ENCODE measurements at regions not wholly inside any gene's neighbourhood (a gene's known extent, or its start where the extent isn't known, plus 50 kb on each side); places are given as distances from the start of the nearest gene placed in this dataset.
"Not testable (repeated sequence)": the region's sequence is repeated elsewhere in the genome, so short reads cannot be mapped to it uniquely, and the experiment has no call there.

DNA sequence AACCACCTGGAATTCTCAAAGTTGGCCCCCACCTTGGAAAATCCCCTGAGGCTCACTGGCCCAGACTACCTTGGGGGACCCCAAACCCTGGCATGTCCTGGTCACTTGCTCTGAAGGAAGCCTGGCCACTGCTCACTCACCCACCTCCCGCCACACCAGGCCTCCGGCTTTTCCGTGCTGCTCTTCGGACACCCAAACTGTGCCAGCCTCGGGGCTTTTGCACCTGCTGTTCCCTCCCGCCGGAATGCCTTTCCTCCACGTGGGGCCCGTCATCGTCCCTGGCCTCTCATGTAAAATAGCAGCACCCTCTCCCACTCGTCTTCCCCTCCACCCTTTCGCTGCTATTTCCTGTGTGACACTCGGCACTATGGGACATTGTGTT is 87.2 kb upstream of the NCOR2 start:
- no peak for DNase-seq (ENCODE audit: low read depth in 2 of 3, low spot score in 2 of 3)

- DNase-seq (ENCODE audit: low read depth in 2 of 3, low spot score in 2 of 3), result peak in 1 of 3 donors; percentile 36
Observed at GRCh38 chr12:124653169-124653931, 85.9 kb upstream of the NCOR2 start.

DNA sequence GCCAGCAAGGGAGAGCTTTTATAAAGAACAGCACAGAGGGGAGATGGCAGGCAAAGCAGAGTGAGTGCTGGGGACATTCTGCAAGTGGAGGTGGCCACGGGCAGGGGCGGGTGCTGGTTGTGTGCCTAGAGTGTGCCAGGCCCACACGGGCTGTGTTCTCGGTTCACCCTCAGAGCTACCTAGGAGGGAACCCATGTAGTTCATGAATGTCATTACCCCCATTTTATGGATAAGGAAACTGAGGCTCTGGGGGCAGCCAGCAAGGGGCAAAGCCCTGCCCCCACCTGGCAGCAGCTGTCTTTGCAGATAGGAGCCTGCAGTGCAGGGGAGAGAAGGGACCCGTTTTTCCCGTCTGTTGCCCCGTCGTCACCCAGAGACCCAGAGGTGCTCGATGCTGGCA is 85.2 kb upstream of the NCOR2 start:
- no peak for DNase-seq (ENCODE audit: low read depth in 2 of 3, low spot score in 2 of 3)

- DNase-seq (ENCODE audit: low read depth in 2 of 3, low spot score in 2 of 3), result no peak
Observed at GRCh38 chr12:124651516-124652273, 84.3 kb upstream of the NCOR2 start.

- DNase-seq (ENCODE audit: low read depth in 2 of 3, low spot score in 2 of 3), result no peak
Observed at GRCh38 chr12:124650912-124651311, 83.5 kb upstream of the NCOR2 start.

- DNase-seq (ENCODE audit: low read depth in 2 of 3, low spot score in 2 of 3), result no peak
Observed at GRCh38 chr12:124648710-124649384, 81.4 kb upstream of the NCOR2 start.

GRCh38 chr12:124647316-124647715 is 79.9 kb upstream of the NCOR2 start:
- DNase-seq (ENCODE audit: low read depth in 2 of 3, low spot score in 2 of 3), result no peak

DNA sequence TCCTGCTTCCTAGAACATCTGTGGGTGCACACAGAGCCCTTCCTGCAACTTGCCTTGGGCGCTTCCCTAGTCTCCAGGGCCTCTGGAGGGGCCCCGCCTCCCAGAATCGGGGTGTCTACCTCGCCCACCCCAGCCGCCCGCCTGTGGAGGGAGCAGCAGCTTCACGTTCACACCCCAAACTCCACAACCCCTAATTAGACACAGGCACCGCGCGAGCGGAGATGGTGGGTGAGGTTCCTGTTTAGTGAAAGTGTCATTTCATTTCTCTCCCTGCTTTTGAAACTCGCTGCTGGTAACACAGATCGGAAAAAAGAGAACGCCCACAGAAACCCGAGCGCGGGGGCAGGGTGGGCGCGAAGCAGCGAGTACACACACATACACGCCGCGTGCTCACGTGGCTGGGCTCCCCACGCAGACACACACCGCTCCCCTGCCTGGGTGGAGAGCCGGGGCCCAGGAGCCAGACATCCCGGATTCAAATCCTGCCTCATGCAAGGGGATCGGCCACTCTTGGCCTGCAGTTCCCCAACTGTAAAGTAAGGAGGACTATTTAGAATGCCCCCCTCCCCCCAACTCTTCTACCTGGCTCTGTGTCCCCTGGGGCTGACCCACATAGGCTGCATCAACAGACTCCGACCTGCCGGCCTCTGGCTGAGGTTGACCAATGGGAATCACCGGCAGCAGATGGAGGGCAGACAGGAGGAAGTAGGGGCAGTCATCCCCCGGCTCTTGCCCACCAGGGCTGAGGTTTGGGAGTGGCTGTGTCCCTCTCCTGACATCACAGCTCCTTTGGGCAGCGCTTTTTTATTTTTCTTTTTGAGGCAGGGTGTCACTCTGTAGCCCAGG is 79.2 kb upstream of the NCOR2 start:
- DNase-seq (ENCODE audit: low read depth in 2 of 3, low spot score in 2 of 3), result peak in 2 of 3 donors; percentile 43 to 78

- DNase-seq (ENCODE audit: low read depth in 2 of 3, low spot score in 2 of 3), result no peak
Observed at GRCh38 chr12:124645530-124646244, 78.3 kb upstream of the NCOR2 start.

- DNase-seq (ENCODE audit: low read depth in 2 of 3, low spot score in 2 of 3), result not testable (repeated sequence)
Observed at GRCh38 chr12:124643768-124644167, 76.4 kb upstream of the NCOR2 start.

- no peak for DNase-seq (ENCODE audit: low read depth in 2 of 3, low spot score in 2 of 3)
Observed at GRCh38 chr12:124642105-124642504, 74.7 kb upstream of the NCOR2 start.

GRCh38 chr12:124641591-124641990 is 74.2 kb upstream of the NCOR2 start:
- no peak for DNase-seq (ENCODE audit: low read depth in 2 of 3, low spot score in 2 of 3)

DNA sequence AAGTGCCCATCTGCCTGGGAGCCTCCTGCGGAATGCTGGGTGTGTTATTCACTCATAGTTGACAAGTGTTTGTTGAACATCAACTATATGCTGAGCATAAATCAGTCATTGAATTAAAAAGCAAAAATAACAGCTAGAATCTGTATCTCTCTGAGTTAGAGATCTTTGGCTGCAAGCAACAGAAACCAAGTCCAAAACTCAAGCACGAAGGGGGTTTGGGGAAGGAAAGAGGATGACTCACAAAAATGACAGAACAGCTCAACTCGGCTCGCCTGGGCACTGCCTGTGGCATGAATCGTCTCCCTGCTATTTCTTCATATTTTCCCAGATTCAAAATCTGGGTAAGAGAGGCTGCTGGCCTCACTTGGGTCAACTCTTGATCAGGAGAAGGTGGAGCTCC is 72.6 kb upstream of the NCOR2 start:
- DNase-seq (ENCODE audit: low read depth in 2 of 3, low spot score in 2 of 3), result peak in 1 of 3 donors; percentile 35

DNA sequence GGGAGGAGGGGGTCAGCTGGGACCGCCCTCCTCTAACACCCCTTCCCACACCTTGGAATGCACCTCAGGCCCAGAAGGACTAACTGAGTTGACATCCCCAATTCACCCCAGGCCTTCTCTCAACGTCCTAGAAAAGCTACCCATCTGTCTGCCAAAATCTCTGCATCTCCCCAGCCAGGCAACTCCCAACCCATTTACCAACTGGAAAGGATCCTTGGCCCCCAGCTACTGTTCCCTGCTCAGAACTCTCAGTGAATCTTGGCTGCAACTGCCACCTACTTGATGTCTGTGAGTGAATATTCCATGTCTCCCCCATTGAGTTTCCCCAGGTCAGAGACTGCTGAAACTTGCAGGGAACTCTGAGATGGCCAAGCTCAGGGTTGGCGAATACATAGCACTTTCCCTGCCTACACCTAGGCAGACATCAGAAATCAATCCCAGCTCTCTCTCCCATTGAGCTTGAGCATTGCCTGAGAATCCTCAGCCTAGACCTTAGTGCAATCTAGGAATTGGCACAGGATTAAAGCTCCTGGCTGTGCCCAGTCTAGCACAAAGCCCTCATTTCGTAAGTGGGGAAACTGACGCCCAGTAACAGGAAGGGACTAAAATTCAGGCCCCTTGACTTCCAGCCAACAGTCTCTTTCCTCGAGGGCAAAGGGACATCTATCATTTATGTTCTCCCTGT is 71.9 kb upstream of the NCOR2 start:
- DNase-seq (ENCODE audit: low read depth in 2 of 3, low spot score in 2 of 3), result no peak

DNA sequence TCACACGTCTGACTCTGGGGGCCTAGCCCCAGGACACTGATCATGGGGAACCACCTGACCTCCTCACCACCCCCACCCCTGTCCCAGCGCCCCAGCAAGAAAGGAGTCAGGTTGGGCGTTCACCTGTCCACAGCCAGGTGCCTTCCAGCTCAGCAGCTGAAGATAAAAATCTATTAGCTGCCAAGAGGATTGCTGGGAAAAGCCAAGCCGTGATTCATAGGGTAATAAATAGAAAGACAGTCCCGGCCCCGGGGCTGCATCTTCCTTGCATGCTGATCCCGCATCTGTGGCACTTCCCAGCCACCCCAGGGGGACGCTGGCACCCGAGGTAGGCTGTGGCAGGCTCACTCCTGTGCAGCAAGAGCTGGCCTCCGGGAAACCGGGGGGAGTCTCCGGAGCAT is 70.2 kb upstream of the NCOR2 start:
- DNase-seq (ENCODE audit: low read depth in 2 of 3, low spot score in 2 of 3), result no peak

DNA sequence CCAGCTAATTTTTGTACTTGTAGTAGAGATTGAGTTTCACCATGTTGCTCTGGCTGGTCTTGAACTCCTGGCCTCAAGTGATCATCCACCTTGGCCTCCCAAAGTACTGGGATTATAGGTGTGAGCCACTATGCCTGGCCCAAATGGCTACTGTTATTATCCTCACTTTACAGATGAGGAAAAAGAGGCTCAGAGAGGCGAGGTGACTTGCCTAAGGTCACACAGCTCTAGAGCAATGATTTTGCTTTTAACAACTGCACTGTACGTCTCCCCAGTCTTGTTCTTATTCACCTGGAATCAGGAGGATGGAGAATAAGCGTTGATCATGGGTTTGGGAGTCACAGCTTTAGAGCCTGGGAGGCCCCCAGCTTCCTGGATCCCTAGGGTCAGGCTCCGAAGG is 69.8 kb upstream of the NCOR2 start:
- DNase-seq (ENCODE audit: low read depth in 2 of 3, low spot score in 2 of 3), result no peak

DNA sequence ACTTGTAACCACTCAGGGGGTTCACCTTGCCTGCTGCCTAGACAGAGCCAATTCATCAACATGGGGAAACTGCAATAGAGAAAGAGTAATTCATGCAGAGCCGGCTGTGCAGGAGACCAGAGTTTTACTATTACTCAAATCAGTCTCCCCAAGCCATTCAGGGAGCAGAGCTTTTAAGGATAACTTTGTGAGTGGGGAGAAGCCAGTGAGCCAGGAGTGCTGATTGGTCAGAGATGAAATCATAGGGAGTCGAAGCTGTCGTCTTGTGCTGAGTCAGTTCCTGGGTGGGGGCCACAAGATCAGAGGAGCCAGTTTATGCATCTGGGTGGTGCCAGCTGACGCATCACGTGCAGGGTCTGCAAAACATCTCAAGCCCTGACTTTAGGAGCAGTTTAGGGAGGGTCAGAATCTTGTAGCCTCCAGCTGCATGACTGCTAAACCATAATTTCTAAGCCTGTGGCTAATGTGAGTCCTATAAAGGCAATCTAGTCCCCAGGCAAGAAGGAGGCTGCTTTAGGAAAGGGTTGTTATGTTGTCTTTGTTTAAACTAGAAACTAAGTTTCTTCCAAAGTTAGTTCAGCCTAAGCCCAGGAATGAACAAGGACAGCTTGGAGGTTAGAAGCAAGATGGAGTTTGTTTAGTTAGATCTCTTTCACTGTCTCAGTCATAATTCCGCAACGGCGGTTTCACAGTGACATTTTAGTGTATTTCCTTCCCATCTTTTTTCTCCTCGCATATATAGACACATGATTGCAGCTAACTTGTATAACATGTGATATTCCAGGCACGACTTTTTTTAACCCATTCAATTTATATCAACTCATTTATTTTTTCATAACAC is 68.9 kb upstream of the NCOR2 start:
- DNase-seq (ENCODE audit: low read depth in 2 of 3, low spot score in 2 of 3), result no peak

DNA sequence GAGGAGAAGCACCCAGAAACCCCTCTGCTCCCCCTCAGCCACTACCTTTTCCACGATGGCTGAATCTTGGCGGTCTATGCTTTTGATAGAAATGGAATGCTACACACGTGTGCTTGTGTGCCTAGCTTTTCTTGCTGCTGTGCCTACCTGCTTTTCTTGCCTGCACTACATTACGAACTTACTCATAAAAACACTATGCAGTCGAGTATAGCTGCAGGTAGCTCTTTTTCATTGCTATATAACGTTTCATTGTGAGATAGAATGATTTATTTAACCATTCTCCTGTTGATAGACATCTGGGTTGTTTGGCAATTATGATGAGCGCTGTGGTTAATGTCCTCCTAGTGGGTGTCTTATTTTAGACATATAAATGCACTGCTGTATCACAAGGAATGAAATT is 67.9 kb upstream of the NCOR2 start:
- no peak for DNase-seq (ENCODE audit: low read depth in 2 of 3, low spot score in 2 of 3)

Measured in hematopoietic multipotent progenitor cell (in vitro differentiated cells).